GM18505 (cell line): ENCODE measurements at regions not wholly inside any gene's neighbourhood (a gene's known extent, or its start where the extent isn't known, plus 50 kb on each side); places are given as distances from the start of the nearest gene placed in this dataset.
"Not testable (repeated sequence)": the region's sequence is repeated elsewhere in the genome, so short reads cannot be mapped to it uniquely, and the experiment has no call there.

Source experiments
- ATAC-seq: cut with Tn5 transposase; IDR thresholded peaks from one replicate; pipeline ENCODE4 v1.9.1; 2021; ENCODE audit not compliant: unreplicated experiment
- POLR2A ChIP-seq: IDR thresholded peaks from 4 replicates; pipeline ENCODE4 v1.6.1; 2011; ENCODE audit warnings: borderline replicate concordance; ENCODE audit not compliant: insufficient read depth, insufficient read length; ENCODE audit errors: extremely low read depth

DNA sequence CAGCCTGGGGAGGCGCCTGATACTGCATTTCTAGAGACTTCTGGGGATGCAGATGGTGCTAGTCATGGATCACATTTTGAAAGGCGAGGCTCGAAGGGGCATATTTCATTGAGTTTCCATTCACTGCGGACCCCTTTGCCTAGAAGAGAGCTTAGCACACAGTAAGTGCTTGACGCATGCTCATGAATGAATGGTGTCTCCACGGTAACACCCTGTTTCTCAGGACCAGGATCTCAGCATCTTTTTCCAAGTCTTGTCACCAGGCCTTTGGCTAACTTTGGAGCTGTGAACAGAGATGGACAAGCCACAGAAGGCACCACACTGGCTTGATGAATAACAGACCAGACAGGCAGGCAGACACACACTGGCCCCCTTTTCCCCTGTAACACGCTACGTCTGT is 151.3 kb downstream of the FOXL1 start:
- no peak for ATAC-seq

GRCh38 chr16:86730086-86730485 is 151.7 kb downstream of the FOXL1 start:
- ATAC-seq: no peak

More for the DNA sequence above, 151.3 kb downstream of the FOXL1 start:
- TF ChIP-seq POLR2A: no peak

DNA sequence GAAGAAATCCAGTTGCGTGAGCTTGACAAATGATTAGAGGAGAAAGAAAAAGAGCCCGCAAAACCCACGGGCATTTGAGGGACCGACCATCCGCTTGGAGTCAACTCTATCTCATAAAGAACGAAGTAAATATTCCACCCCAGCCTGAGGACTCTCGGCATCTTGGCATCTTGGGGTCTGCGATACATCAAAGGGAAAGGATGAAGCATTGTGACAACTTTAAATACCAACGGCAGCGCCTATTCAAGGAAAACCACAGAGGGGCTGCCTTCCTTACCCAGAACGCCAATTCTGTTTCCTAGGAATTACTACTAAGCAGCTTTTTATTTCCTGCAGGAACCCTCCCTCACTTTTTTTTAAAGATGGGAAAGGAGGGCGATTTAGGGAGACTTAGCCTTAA is 152.2 kb downstream of the FOXL1 start:
- ATAC-seq: no peak
- TF ChIP-seq POLR2A: no peak

More at GRCh38 chr16:86730086-86730485, 151.7 kb downstream of the FOXL1 start:
- no peak for TF ChIP-seq POLR2A

DNA sequence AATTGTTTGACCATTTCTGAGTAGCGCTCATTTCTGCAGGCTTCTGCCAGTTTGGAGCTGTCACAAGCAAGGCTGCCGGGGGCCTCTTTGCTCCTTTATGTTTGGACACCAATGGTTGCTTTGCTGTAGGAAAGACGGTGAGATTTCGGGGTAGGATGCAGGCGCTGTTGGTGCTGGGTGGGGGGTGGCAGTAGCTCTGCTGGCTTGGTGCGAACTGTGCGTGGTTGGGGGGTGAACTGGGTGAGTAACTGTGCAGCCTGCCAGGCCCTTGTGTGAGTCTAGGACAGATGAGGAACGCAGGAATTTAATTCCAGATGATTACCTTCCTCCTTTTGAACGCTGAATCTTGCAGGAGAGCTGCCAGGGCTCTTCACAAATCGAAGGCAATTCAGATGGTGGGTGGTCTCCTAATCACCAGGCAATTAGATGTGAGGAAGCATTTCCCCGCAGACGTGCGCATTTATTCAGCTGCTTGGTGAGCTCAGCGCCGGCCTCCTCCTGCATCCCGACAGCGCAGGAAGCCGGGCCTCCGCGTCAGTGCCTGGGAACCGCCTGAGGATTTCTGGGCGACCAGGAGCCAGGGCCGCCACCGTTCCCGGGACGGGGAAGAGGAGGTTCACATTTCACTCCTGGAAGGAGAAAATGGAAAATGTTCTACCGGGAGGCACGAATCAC is 154.4 kb downstream of the FOXL1 start:
- no peak for ATAC-seq
- no peak for TF ChIP-seq POLR2A

GRCh38 chr16:86733546-86734254 is 155.4 kb downstream of the FOXL1 start:
- no peak for ATAC-seq
- TF ChIP-seq POLR2A: no peak

- no peak for ATAC-seq
- TF ChIP-seq POLR2A: no peak
These were observed 156.5 kb downstream of the FOXL1 start for GRCh38 chr16:86734543-86735460.

DNA sequence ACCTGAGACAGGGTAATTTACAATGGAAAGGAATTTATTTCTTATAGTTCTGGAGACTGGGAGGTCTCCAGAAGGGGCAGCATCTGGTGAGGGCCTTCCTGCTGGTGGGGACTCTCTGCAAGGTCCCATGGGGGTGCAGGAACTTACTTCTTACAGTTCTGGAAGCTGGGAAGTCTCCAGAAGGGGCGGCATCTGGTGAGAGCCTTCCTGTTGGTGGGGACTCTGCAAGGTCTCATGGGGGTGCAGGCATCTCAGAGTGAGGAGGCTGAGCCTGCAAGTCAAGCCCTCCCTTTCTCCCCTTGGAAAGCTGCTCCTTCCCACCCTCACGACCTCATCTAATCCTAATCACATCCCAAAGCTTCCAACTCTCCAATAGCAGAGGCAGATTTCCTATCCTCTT is 157.4 kb downstream of the FOXL1 start:
- TF ChIP-seq POLR2A: no peak
- no peak for ATAC-seq

GRCh38 chr16:86736502-86736901 is 158.2 kb downstream of the FOXL1 start:
- no peak for TF ChIP-seq POLR2A
- no peak for ATAC-seq

GRCh38 chr16:86737083-86737482 is 158.7 kb downstream of the FOXL1 start:
- no peak for TF ChIP-seq POLR2A
- ATAC-seq: no peak

DNA sequence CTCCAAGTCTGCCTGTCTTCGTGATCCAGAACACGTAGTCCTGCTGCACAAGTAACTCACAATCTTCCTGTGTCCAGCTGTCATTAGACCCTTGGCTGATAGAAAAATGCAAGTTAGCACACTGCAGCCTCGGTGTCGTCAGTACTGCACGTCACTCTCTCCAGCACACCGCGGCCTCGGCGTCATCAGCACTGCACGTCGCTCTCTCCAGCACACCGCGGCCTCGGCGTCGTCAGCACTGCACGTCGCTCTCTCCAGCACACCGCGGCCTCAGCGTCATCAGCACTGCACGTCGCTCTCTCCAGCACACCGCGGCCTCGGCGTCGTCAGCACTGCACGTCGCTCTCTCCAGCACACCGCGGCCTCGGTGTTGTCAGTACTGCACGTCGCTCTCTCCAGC is 160.0 kb downstream of the FOXL1 start:
- ATAC-seq: not testable (repeated sequence)

DNA sequence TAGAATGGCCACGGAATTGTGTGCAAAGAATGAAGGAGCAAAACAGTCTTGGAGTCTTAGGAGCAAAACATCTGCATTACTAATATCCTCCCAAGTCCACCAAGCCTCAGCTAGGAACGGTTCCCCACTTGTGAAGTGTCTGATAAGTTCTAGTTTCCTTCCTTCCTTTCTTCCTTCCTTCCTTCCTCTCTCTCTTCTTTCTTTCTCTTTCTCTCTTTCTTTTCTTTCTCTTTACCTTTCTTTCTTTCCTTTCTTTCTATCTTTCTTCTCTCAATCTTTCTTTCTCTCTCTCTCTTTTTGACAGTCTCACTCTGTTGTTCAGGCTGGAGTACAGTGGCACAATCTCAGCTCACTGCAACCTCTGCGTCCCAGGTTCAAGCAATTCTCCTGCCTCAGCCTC is 160.8 kb downstream of the FOXL1 start:
- TF ChIP-seq POLR2A: no peak
- ATAC-seq: no peak

GRCh38 chr16:86739808-86740207 is 161.5 kb downstream of the FOXL1 start:
- no peak for TF ChIP-seq POLR2A
- no peak for ATAC-seq

GRCh38 chr16:86740298-86740697 is 161.9 kb downstream of the FOXL1 start:
- TF ChIP-seq POLR2A: no peak

More at GRCh38 chr16:86740298-86740697, 161.9 kb downstream of the FOXL1 start:
- ATAC-seq: no peak
